ENCODE measurements at regions not wholly inside any gene's neighbourhood (a gene's known extent, or its start where the extent isn't known, plus 50 kb on each side); places are given as distances from the start of the nearest gene placed in this dataset.

GRCh38 chr5:91651704-91652103 lies 268.6 kb upstream of the ARRDC3 start:
- no peak overlapping the region for H3K23ac ChIP-seq (ENCODE audit: low read length)
- no peak for DNase-seq
- no peak overlapping the region for H3K4ac ChIP-seq (ENCODE audit: low read depth, low read length)
- H3K9ac ChIP-seq (ENCODE audit: low read length): no peak overlapping the region
- no peak overlapping the region for H2BK120ac ChIP-seq (ENCODE audit: insufficient read depth, low read length, poor library complexity)
- no peak overlapping the region for H3K4me3 ChIP-seq (ENCODE audit: low read depth, low read length)
- H3K27ac ChIP-seq (ENCODE audit: low read depth, low read length): no peak overlapping the region
- H3K4me2 ChIP-seq (ENCODE audit: low read length): no peak overlapping the region
- no peaks in the 10 kb centered on the region for H3K9me3 ChIP-seq (ENCODE audit: insufficient read depth, low read depth, low read length)
- no peaks in the 10 kb centered on the region for H3K27me3 ChIP-seq (ENCODE audit: insufficient read depth, low read length)
- no peak overlapping the region for H2AFZ ChIP-seq (ENCODE audit: insufficient read depth, low read length, poor library complexity)
- H3K36me3 ChIP-seq (ENCODE audit: control insufficient read depth in 1 of 2, insufficient read depth in 2 of 2, low read length in 2 of 2): peaks cover 0 to 2% of the 10 kb centered on the region in 2 experiments
- H3K79me1 ChIP-seq (ENCODE audit: low read length): no peaks in the 10 kb centered on the region
- no peaks in the 10 kb centered on the region for H3K4me1 ChIP-seq (ENCODE audit: control insufficient read depth in 1 of 2, insufficient read depth in 2 of 2, low read length in 2 of 2)
- no peak overlapping the region for H4K12ac ChIP-seq (ENCODE audit: low read depth, low read length)
- H2BK12ac ChIP-seq (ENCODE audit: low read length): no peak overlapping the region
- no peak overlapping the region for H3K18ac ChIP-seq (ENCODE audit: low read length)
- no peak overlapping the region for H4K91ac ChIP-seq (ENCODE audit: low read depth, low read length)
- H4K8ac ChIP-seq (ENCODE audit: low read depth, low read length): no peak overlapping the region
- no peak overlapping the region for H2AK5ac ChIP-seq (ENCODE audit: low read length)
- H3K14ac ChIP-seq (ENCODE audit: low read length): no peak overlapping the region
- H3K79me2 ChIP-seq (ENCODE audit: control insufficient read depth, insufficient read depth, low read length, poor library complexity): no peaks in the 10 kb centered on the region
- H2BK5ac ChIP-seq (ENCODE audit: low read depth, low read length, poor library complexity): no peak overlapping the region

GRCh38 chr5:91645347-91645746 lies 262.2 kb upstream of the ARRDC3 start:
- Histone ChIP-seq H3K4me1 (ENCODE audit: control insufficient read depth in 1 of 2, insufficient read depth in 2 of 2, low read length in 2 of 2) (no peaks in the 10 kb centered on the region), H2AK5ac (ENCODE audit: low read length) (no peak overlapping the region), H4K8ac (ENCODE audit: low read depth, low read length) (no peak overlapping the region), H3K4ac (ENCODE audit: low read depth, low read length) (no peak overlapping the region), H3K4me2 (ENCODE audit: low read length) (no peak overlapping the region), H3K4me3 (ENCODE audit: low read depth, low read length) (no peak overlapping the region), H2AFZ (ENCODE audit: insufficient read depth, low read length, poor library complexity) (no peak overlapping the region), H2BK120ac (ENCODE audit: insufficient read depth, low read length, poor library complexity) (no peak overlapping the region), H2BK12ac (ENCODE audit: low read length) (no peak overlapping the region), H3K79me1 (ENCODE audit: low read length) (no peaks in the 10 kb centered on the region), H3K9ac (ENCODE audit: low read length) (no peak overlapping the region), H3K23ac (ENCODE audit: low read length) (no peak overlapping the region), H3K18ac (ENCODE audit: low read length) (no peak overlapping the region), H3K14ac (ENCODE audit: low read length) (no peak overlapping the region), H3K27ac (ENCODE audit: low read depth, low read length) (no peak overlapping the region), H4K12ac (ENCODE audit: low read depth, low read length) (no peak overlapping the region), H3K9me3 (ENCODE audit: insufficient read depth, low read depth, low read length) (no peaks in the 10 kb centered on the region), H3K79me2 (ENCODE audit: control insufficient read depth, insufficient read depth, low read length, poor library complexity) (no peaks in the 10 kb centered on the region), H4K91ac (ENCODE audit: low read depth, low read length) (no peak overlapping the region), H2BK5ac (ENCODE audit: low read depth, low read length, poor library complexity) (no peak overlapping the region), H3K36me3 (ENCODE audit: control insufficient read depth in 1 of 2, insufficient read depth in 2 of 2, low read length in 2 of 2) (no peaks in the 10 kb centered on the region), H3K27me3 (ENCODE audit: insufficient read depth, low read length) (no peaks in the 10 kb centered on the region)
- no CpG with 5 or more reads among the region's 4 CpGs for WGBS (ENCODE audit: extremely low coverage, insufficient coverage, insufficient read length)
- DNase-seq: no peak

GRCh38 chr5:91643797-91644196 lies 260.7 kb upstream of the ARRDC3 start:
- Histone ChIP-seq H4K12ac (ENCODE audit: low read depth, low read length) (no peak overlapping the region), H2BK120ac (ENCODE audit: insufficient read depth, low read length, poor library complexity) (no peak overlapping the region), H3K27ac (ENCODE audit: low read depth, low read length) (no peak overlapping the region), H3K79me2 (ENCODE audit: control insufficient read depth, insufficient read depth, low read length, poor library complexity) (no peaks in the 10 kb centered on the region), H3K36me3 (ENCODE audit: control insufficient read depth in 1 of 2, insufficient read depth in 2 of 2, low read length in 2 of 2) (no peaks in the 10 kb centered on the region), H2AK5ac (ENCODE audit: low read length) (no peak overlapping the region), H4K91ac (ENCODE audit: low read depth, low read length) (no peak overlapping the region), H2BK5ac (ENCODE audit: low read depth, low read length, poor library complexity) (no peak overlapping the region), H3K9me3 (ENCODE audit: insufficient read depth, low read depth, low read length) (no peaks in the 10 kb centered on the region), H3K18ac (ENCODE audit: low read length) (no peak overlapping the region), H3K27me3 (ENCODE audit: insufficient read depth, low read length) (no peaks in the 10 kb centered on the region), H4K8ac (ENCODE audit: low read depth, low read length) (no peak overlapping the region), H3K23ac (ENCODE audit: low read length) (no peak overlapping the region), H3K4me2 (ENCODE audit: low read length) (no peak overlapping the region), H3K4me3 (ENCODE audit: low read depth, low read length) (no peak overlapping the region), H3K4me1 (ENCODE audit: control insufficient read depth in 1 of 2, insufficient read depth in 2 of 2, low read length in 2 of 2) (no peaks in the 10 kb centered on the region), H3K14ac (ENCODE audit: low read length) (no peak overlapping the region), H3K4ac (ENCODE audit: low read depth, low read length) (no peak overlapping the region), H2BK12ac (ENCODE audit: low read length) (no peak overlapping the region), H2AFZ (ENCODE audit: insufficient read depth, low read length, poor library complexity) (no peak overlapping the region), H3K9ac (ENCODE audit: low read length) (no peak overlapping the region), H3K79me1 (ENCODE audit: low read length) (no peaks in the 10 kb centered on the region)
- no CpG with 5 or more reads among the region's 2 CpGs for WGBS (ENCODE audit: extremely low coverage, insufficient coverage, insufficient read length)
- no peak for DNase-seq

GRCh38 chr5:91642581-91642980 lies 259.5 kb upstream of the ARRDC3 start:
- Histone ChIP-seq H2BK12ac (ENCODE audit: low read length) (no peak overlapping the region), H3K14ac (ENCODE audit: low read length) (no peak overlapping the region)
- WGBS (ENCODE audit: extremely low coverage, insufficient coverage, insufficient read length): no CpG with 5 or more reads among the region's 5 CpGs

More at GRCh38 chr5:91642581-91642980, 259.5 kb upstream of the ARRDC3 start:
- Histone ChIP-seq H4K12ac (ENCODE audit: low read depth, low read length) (no peak overlapping the region), H3K9me3 (ENCODE audit: insufficient read depth, low read depth, low read length) (no peaks in the 10 kb centered on the region), H2BK120ac (ENCODE audit: insufficient read depth, low read length, poor library complexity) (no peak overlapping the region), H3K79me2 (ENCODE audit: control insufficient read depth, insufficient read depth, low read length, poor library complexity) (no peaks in the 10 kb centered on the region), H3K4me2 (ENCODE audit: low read length) (no peak overlapping the region), H2BK5ac (ENCODE audit: low read depth, low read length, poor library complexity) (no peak overlapping the region), H3K18ac (ENCODE audit: low read length) (no peak overlapping the region), H3K4ac (ENCODE audit: low read depth, low read length) (no peak overlapping the region), H3K4me1 (ENCODE audit: control insufficient read depth in 1 of 2, insufficient read depth in 2 of 2, low read length in 2 of 2) (no peaks in the 10 kb centered on the region), H3K36me3 (ENCODE audit: control insufficient read depth in 1 of 2, insufficient read depth in 2 of 2, low read length in 2 of 2) (no peaks in the 10 kb centered on the region), H3K27me3 (ENCODE audit: insufficient read depth, low read length) (no peaks in the 10 kb centered on the region), H4K8ac (ENCODE audit: low read depth, low read length) (no peak overlapping the region), H3K79me1 (ENCODE audit: low read length) (no peaks in the 10 kb centered on the region), H3K23ac (ENCODE audit: low read length) (no peak overlapping the region), H3K4me3 (ENCODE audit: low read depth, low read length) (no peak overlapping the region), H2AK5ac (ENCODE audit: low read length) (no peak overlapping the region), H4K91ac (ENCODE audit: low read depth, low read length) (no peak overlapping the region), H3K9ac (ENCODE audit: low read length) (no peak overlapping the region), H3K27ac (ENCODE audit: low read depth, low read length) (no peak overlapping the region), H2AFZ (ENCODE audit: insufficient read depth, low read length, poor library complexity) (no peak overlapping the region)
- DNase-seq: no peak
